GM18951 (cell line): ENCODE measurements at regions not wholly inside any gene's neighbourhood (a gene's known extent, or its start where the extent isn't known, plus 50 kb on each side); places are given as distances from the start of the nearest gene placed in this dataset.
"Not testable (repeated sequence)": the region's sequence is repeated elsewhere in the genome, so short reads cannot be mapped to it uniquely, and the experiment has no call there.

Source experiments
- POLR2A ChIP-seq: IDR thresholded peaks from 4 replicates; pipeline ENCODE4 v1.6.1; 2011; ENCODE audit warnings: mild to moderate bottlenecking; ENCODE audit not compliant: insufficient read length, insufficient read depth; ENCODE audit errors: extremely low read depth
- in situ Hi-C: fragments of 300-500 bp; cut with MboI; formaldehyde crosslinking; loops from one replicate; pipeline ENCODE4 v1.12.0; 2022; ENCODE audit warnings: low sequenced_read_pairs, mixed read lengths, inconsistent platforms; ENCODE audit not compliant: unreplicated experiment

- in situ Hi-C loops = no loop called here
- no peak for TF ChIP-seq POLR2A
These were observed 345.9 kb downstream of the KIF20B start for GRCh38 chr10:90047243-90047729.

DNA sequence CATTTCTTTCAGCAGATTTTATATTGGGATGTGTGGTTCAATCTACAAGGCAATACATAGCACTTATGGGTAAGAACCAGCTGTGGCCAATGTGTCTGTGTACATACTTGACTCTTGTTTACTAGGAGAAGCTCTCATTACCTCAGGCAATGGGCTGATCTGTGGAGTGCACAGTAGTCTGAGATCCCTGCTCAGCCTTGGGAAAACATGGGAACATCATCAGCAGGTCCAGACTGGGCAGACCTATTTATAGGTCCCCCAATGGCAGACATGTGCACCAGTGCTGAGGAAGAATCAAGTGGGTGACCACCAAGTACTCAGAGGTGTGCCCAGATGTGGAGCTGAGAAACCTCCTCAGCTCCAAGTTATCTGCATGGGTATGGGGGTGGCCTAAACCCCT is 349.7 kb downstream of the KIF20B start:
- TF ChIP-seq POLR2A = no peak
- in situ Hi-C loops = no loop called here

GRCh38 chr10:90051474-90051873 is 350.1 kb downstream of the KIF20B start:
- no peak for TF ChIP-seq POLR2A
- in situ Hi-C loops = no loop called here

DNA sequence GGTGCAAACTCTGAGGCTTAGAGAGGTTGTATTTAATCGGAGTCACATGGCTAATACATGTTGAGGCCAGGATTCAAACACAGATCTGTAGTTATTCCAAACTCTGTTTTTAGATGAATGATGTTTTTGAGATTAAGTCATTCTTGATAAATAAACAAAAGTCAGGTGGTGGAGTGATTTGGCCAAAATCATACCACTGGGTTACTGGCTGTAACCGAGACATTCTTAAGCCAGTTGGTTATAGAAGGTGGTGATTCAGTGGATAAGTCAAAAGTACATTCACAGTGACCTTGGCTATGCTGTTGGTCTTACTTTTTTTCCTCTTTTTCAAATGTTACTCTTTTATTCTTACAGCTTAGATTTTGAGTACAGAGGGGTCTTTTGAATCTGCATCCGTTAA is 361.4 kb downstream of the KIF20B start:
- no peak for TF ChIP-seq POLR2A
- in situ Hi-C loops = no loop called here

DNA sequence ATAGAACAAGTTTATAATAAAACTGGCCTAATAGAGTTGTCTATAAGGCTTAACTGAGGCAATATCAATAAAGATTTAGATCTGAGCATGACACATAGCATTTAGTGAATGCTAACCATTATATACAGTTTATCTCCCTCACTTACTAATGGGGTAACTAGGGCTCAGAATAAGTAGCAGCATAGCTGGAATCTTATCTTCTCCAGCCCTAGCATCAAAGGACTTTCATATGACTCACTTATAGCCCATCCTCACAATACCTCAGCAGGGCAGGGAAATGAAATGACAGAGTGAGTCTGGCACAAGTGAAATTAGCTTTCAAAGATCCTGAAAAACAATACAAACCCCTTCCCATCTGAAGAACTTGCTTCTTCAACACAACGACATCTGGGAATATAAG is 362.9 kb downstream of the KIF20B start:
- TF ChIP-seq POLR2A = no peak
- in situ Hi-C loops = no loop called here

- in situ Hi-C loops = no loop called here
- TF ChIP-seq POLR2A = no peak
These were observed 365.0 kb downstream of the KIF20B start for GRCh38 chr10:90066435-90066834.

DNA sequence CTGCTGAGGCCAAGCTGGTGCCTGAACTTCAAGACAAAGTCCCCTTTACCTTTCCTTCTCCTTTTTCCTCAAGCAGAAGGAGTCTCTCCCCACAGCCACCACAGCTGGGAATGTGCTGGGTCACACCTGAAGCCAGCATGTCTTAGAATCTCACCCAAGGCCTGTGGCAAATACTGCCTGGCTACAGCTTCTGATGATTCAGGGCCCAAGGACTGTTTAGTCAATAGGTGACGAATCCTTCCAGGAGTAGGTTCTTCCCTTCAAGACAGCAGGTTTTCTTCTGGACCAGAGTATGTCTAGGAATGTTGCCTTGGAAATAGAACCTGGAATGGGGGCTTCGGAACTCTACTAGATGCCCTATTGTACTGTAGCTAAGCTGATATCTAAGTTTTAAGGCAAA is 374.6 kb downstream of the KIF20B start:
- in situ Hi-C loops = no loop called here
- no peak for TF ChIP-seq POLR2A

DNA sequence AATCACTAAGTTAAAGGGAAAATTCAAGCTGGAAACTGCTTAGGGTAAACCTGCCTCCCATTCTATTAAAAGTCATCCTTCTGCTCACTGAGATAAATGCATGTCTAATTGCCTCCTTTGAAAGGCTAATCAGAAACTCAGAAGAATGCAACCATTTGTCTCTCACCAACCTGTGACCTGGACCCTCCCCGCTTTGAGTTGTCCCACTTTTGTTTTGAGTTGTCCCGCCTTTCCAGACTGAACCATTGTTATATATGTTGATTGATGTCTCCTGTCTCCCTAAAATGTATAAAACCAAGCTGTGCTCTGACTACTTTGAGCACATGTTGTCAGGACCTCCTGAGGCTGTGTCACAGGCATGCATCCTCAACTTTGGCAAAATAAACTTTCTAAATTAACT is 378.4 kb downstream of the KIF20B start:
- in situ Hi-C loops = no loop called here
- TF ChIP-seq POLR2A = no peak

GRCh38 chr10:90086606-90087190 is 385.3 kb downstream of the KIF20B start:
- in situ Hi-C loops = not testable (repeated sequence)

DNA sequence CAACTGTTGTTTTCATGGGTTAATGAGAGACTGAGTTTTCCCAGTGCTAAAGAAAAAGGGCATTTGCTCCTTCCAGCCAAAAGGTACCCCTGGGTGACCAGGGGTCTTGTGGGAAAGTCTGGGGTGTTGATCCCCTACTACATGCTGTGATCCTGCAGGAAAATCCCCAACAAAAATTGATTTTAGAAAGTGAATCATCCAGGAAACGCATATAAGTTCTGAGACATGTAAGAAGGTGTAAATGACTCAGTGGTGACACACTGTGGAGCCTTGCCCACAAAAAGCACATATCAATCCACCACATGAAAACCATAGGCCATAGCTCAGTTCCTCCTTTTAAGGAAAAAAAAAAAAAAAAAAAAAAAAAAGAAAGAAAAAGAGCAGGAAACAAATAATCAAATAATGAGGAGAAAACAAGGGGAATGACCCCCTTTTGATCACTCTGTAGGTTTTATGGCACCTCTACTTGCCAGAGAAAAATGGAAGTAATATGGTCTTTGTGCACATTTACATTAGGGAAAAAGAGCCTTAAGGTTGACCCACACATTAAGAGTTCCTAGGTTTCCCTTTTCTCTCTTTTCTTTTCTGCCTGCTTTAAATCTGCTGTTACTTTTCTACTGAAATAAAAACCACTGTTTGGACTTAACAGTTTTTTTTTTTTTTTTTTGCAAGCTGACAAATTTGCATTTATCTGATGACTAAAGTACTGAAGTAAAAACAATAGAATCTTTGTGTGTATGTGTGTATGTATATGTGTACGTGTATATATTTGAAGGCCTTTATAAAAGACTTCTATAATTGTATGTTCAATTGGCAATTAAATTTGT is 386.0 kb downstream of the KIF20B start:
- TF ChIP-seq POLR2A = no peak
- in situ Hi-C loops = no loop called here

DNA sequence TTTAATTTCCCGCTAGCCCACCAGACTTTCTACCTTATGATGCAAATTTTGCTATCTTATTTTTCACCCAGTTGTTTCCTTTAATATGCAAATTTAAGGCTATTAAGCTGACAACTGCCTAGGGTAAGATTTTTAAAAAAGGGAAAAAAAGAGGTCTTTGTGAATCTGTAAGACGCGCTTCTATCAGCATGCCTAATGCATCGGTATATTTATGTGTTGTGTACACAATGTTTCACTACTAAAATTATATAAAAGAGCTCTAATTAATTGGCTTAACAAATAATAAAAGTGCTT is 386.6 kb downstream of the KIF20B start:
- TF ChIP-seq POLR2A = no peak

GRCh38 chr10:90089719-90090118 is 388.3 kb downstream of the KIF20B start:
- in situ Hi-C loops = no loop called here
- no peak for TF ChIP-seq POLR2A

More for the DNA sequence above, 386.6 kb downstream of the KIF20B start:
- in situ Hi-C loops = no loop called here

GRCh38 chr10:90096196-90096595 is 394.8 kb downstream of the KIF20B start:
- no peak for TF ChIP-seq POLR2A
- in situ Hi-C loops = no loop called here

DNA sequence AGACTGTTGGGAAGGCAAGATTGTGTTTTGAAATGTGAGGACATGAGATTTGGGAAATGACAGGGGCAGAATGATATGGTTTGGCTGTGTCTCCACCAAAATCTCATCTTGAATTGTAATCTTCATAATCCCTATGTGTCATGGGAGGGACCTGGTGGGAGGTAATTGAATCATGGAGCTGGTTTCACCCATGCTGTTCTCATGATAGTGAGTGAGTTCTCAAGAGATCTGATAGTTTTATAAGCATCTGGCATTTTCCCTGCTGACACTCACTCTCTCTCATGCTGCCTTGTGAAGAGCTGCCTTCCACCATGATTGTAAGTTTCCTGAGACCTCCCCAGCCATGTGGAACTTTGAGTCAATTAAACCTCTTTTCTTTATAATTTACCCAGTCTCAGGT is 406.2 kb downstream of the KIF20B start:
- in situ Hi-C loops = not testable (repeated sequence)
